HepG2 (cell line): ENCODE measurements at regions not wholly inside any gene's neighbourhood (a gene's known extent, or its start where the extent isn't known, plus 50 kb on each side); places are given as distances from the start of the nearest gene placed in this dataset.

Experiments
- DPF2 ChIP-seq: sonication (generic); formaldehyde crosslinking; IDR thresholded peaks from 2 replicates; pipeline ENCODE4 v1.4.0; 2020; ENCODE audit warnings: mild to moderate bottlenecking, low read depth, missing genetic modification reagents, borderline replicate concordance
- EP300 ChIP-seq, 3 experiments: sonication (generic) in 1 of 3; formaldehyde crosslinking in 1 of 3; IDR thresholded peaks; 2 replicates each; pipeline versions ENCODE4 v1.5.1 to v1.6.1; 2011 to 2020; ENCODE audit warnings: low read depth in 2 of 3, low read length in 2 of 3, borderline replicate concordance in 1 of 3, improper control_type of control experiment in 1 of 3, mild to moderate bottlenecking in 1 of 3, missing genetic modification reagents in 1 of 3, moderate library complexity in 1 of 3
- EZH2 ChIP-seq: conservative IDR thresholded peaks from 2 replicates; pipeline ENCODE4 v1.6.1; 2012; ENCODE audit warnings: mild to moderate bottlenecking, low read depth, low read length, moderate library complexity
- MEF2D ChIP-seq: sonication (generic); formaldehyde crosslinking; IDR thresholded peaks from 2 replicates; pipeline ENCODE4 v1.5.1; 2020; ENCODE audit warnings: mild to moderate bottlenecking, missing genetic modification reagents
- MEIS1 ChIP-seq: sonication (generic); formaldehyde crosslinking; IDR thresholded peaks from 2 replicates; pipeline ENCODE4 v1.9.0; 2021; ENCODE audit warnings: mild to moderate bottlenecking, missing genetic modification reagents, moderate library complexity, borderline replicate concordance
- PRDM15 ChIP-seq: sonication (generic); formaldehyde crosslinking; IDR thresholded peaks from 2 replicates; pipeline ENCODE4 v1.4.0; 2020; ENCODE audit warnings: missing genetic modification reagents
- SIN3A ChIP-seq: IDR thresholded peaks from 2 replicates; pipeline ENCODE4 v1.6.1; 2011; ENCODE audit warnings: low read depth, mild to moderate bottlenecking, control low read depth, low read length, borderline replicate concordance
- TAF15 ChIP-seq: fragments of 200-400 bp; formaldehyde crosslinking; IDR thresholded peaks from one replicate; pipeline ENCODE4 v1.6.1; 2018; ENCODE audit warnings: mild to moderate bottlenecking, low read depth, low read length; ENCODE audit not compliant: poor library complexity, severe bottlenecking
- YY1 ChIP-seq: IDR thresholded peaks from 2 replicates; pipeline ENCODE4 v1.6.1; 2011; ENCODE audit warnings: low read length, low read depth, moderate library complexity, mild to moderate bottlenecking; ENCODE audit not compliant: insufficient read depth, insufficient replicate concordance
- ZNF30 ChIP-seq: sonication (generic); formaldehyde crosslinking; IDR thresholded peaks from 2 replicates; pipeline ENCODE4 v1.5.0; 2020; ENCODE audit warnings: mild to moderate bottlenecking, missing genetic modification reagents
- TF ChIP-seq, protein P1 (sequence below): sonication (generic); formaldehyde crosslinking; IDR thresholded peaks from 2 replicates; pipeline ENCODE4 v1.4.0; 2020; ENCODE audit warnings: missing genetic modification reagents, mild to moderate bottlenecking, borderline replicate concordance
- TF ChIP-seq, protein P2 (sequence below): sonication (generic); formaldehyde crosslinking; IDR thresholded peaks from 2 replicates; pipeline ENCODE4 v1.5.0; 2020; ENCODE audit warnings: mild to moderate bottlenecking, missing genetic modification reagents, moderate library complexity

DNA sequence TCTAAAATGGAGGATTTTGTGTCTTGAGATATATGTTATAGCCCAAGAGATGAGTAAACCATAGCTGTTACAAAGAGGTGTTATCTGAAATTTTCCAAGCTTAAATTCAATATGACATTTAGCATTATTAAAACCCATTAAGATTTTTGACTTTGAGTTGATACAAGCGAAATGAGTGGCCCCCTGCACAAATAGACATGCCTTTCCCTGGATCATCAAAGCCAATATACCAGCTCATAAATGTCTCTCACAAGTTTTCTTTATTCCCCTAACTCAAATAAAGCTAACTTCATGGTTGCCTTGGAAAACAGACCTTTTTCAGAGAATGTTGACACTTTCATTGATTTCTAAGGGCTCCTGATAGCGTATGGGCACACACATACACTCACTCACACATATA lies 55.5 kb upstream of the TIAM1 start:
- TF ChIP-seq TAF15 (no peak), ZNF30 (CRISPR knock-in tag) (no peak), MEF2D (CRISPR knock-in tag) (no peak), SIN3A (no peak), EZH2 (no peak), YY1 (no peak), EP300 (IDR thresholded peaks at IDR 0.05; ENCODE audit: low read depth in 2 of 2, low read length in 2 of 2) (no peak), EP300 (CRISPR knock-in tag; IDR thresholded peaks at IDR 0.05; ENCODE audit: borderline replicate concordance) (no peak), PRDM15 (CRISPR knock-in tag) (no peak), MEIS1 (CRISPR knock-in tag) (no peak), DPF2 (CRISPR knock-in tag) (no peak)
- TF ChIP-seq, protein P1, sequence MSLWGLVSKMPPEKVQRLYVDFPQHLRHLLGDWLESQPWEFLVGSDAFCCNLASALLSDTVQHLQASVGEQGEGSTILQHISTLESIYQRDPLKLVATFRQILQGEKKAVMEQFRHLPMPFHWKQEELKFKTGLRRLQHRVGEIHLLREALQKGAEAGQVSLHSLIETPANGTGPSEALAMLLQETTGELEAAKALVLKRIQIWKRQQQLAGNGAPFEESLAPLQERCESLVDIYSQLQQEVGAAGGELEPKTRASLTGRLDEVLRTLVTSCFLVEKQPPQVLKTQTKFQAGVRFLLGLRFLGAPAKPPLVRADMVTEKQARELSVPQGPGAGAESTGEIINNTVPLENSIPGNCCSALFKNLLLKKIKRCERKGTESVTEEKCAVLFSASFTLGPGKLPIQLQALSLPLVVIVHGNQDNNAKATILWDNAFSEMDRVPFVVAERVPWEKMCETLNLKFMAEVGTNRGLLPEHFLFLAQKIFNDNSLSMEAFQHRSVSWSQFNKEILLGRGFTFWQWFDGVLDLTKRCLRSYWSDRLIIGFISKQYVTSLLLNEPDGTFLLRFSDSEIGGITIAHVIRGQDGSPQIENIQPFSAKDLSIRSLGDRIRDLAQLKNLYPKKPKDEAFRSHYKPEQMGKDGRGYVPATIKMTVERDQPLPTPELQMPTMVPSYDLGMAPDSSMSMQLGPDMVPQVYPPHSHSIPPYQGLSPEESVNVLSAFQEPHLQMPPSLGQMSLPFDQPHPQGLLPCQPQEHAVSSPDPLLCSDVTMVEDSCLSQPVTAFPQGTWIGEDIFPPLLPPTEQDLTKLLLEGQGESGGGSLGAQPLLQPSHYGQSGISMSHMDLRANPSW (CRISPR knock-in tag), result no peak
- TF ChIP-seq, protein P2, sequence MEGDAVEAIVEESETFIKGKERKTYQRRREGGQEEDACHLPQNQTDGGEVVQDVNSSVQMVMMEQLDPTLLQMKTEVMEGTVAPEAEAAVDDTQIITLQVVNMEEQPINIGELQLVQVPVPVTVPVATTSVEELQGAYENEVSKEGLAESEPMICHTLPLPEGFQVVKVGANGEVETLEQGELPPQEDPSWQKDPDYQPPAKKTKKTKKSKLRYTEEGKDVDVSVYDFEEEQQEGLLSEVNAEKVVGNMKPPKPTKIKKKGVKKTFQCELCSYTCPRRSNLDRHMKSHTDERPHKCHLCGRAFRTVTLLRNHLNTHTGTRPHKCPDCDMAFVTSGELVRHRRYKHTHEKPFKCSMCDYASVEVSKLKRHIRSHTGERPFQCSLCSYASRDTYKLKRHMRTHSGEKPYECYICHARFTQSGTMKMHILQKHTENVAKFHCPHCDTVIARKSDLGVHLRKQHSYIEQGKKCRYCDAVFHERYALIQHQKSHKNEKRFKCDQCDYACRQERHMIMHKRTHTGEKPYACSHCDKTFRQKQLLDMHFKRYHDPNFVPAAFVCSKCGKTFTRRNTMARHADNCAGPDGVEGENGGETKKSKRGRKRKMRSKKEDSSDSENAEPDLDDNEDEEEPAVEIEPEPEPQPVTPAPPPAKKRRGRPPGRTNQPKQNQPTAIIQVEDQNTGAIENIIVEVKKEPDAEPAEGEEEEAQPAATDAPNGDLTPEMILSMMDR (CRISPR knock-in tag), result no peak
